ENCODE measurements at regions not wholly inside any gene's neighbourhood (a gene's known extent, or its start where the extent isn't known, plus 50 kb on each side); places are given as distances from the start of the nearest gene placed in this dataset.

DNA sequence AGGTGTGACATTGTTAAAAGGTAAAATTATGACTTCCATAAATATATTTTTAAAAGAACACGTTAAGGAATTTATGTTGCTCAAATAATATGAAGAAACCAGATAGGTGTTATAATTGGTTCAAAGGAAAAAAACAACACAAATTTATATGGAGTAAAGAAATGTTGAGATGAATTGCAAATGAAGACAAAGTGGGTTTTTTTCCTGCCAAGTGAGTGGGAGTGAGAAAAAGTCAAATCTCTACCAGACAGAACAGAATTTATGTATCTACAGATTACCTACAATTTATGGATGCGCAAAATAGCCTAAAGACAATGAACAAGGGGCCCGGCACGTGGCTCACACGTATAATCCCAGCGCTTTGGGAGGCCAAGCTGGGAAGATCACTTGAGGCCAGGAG lies 159.7 kb upstream of the SLC1A4 start:
- no peak for DNase-seq (ENCODE audit: low spot score)

DNA sequence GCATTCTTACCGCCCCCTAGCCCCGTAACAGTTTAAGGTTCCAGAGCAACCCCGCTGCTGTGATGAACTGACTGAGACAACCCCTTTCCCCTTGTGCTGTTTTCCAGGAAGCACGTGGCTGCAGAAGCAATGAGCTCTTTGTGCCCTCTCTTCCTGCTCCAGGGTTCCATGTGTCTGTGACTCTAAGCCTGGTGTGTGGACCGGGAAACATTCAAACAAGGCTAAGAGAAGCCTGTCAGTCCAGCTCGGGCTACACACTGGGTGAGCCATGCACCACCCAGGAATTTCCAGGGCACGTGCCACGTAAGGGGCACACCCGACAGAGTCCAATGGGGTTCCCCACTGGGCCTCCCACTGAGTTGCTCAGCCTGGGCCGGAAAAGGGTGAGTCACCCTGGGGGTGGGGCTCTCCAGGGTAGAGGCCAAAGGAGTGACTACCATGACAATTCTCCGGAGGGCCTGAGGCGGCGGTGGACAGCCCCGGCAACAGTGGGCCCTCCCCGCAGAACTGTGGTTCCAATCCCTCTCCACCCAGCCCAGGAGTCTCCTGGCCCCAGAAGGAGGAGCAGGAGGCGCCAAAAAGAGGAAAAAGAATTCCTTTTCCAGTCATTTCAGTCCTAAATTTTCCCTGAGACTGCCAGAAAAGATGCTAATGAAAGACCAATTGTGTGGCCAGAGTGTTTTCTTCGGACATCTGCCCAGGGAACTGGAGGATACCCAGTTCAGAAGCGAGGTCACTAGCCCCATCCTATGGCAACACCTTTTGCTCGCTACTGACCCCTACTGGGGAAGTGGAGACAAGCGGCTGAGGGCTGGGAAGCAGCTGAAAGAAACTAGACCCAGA lies 157.8 kb upstream of the SLC1A4 start:
- DNase-seq (ENCODE audit: low spot score) = peak; percentile 96

DNA sequence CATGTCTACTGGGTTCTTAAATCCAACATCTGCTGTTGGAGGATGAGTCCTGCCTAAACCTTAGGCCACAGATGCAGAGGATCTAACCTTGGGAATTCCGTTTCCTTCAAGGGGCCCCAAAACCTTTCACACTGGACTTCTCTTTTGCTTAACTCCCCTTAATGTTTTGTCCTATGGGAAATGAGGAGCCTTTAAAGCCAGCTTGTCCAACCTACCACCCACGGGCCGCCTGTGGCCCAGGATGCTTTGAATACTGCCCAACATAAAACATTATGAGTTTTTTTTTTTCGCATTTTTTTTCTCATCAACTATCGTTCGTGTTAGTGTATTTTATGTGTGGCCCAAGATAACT lies 157.2 kb upstream of the SLC1A4 start:
- no peak for DNase-seq (ENCODE audit: low spot score)

DNA sequence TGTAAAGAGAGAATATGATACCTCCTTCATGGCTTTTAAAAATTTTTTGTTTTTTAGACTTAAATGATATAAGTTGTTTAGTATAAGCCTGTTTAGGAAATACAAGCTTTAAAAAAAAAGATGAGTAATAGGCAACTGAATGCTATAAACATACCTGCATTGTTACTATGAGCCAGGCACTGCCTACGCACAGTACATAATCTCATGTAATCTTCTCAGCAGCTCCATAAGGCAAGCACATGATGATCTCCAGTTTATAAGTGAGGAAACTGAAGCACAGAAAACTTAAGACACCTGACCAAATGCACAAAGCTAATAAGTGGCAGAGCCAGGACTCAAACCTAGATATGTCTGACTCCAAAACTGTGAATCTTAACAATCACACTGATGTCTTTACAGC lies 156.3 kb upstream of the SLC1A4 start:
- DNase-seq (ENCODE audit: low spot score) = no peak

DNA sequence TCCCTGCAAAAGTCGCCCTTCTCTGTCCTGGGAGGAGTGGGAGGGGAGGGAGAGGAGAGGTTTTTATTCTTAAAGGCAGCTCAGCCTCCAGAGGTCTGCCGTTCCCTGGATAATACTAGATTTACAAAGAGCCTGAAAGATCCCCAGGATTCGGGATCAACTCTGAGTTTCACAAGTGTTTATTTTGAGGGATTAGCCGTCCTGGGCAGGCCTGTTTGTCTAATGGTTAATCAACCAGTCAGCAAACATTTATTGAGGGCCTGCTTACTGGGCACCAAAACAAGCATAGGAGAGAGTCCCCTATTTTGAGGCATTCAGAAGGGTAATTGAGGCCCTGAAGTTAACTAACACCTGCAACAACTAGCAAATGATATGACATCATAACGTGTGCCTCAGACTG lies 152.6 kb upstream of the SLC1A4 start:
- DNase-seq (ENCODE audit: low spot score) = no peak

DNA sequence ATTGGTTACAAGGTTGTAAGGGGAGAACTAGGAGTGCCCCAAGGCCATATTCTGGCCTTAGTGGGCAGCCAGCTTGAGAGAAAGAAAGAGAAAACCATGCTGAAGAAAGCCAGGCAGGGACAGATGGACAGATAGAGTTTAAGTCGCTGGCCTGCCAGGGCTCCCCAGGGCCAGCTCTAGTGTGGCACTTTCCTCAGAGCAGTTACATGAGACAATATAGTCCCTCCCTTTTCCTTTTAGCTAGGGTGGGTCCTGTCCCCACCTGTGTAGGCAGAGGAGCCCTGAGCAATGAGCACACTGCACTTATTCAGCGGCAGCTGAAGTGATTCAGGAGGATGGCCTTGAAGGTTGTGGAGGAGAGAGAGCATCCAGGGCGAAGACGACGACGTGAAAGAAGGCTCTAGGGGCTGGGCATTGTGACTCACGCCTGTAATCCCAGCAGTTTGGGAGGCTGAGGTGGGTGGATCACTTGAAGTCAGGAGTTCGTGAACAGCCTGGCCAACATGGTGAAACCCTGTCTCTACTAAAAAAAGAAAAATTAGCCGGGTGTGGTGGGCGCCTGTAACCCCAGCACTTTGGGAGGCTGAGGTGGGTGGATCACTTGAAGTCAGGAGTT lies 152.0 kb upstream of the SLC1A4 start:
- peak; percentile 59 for DNase-seq (ENCODE audit: low spot score)

DNA sequence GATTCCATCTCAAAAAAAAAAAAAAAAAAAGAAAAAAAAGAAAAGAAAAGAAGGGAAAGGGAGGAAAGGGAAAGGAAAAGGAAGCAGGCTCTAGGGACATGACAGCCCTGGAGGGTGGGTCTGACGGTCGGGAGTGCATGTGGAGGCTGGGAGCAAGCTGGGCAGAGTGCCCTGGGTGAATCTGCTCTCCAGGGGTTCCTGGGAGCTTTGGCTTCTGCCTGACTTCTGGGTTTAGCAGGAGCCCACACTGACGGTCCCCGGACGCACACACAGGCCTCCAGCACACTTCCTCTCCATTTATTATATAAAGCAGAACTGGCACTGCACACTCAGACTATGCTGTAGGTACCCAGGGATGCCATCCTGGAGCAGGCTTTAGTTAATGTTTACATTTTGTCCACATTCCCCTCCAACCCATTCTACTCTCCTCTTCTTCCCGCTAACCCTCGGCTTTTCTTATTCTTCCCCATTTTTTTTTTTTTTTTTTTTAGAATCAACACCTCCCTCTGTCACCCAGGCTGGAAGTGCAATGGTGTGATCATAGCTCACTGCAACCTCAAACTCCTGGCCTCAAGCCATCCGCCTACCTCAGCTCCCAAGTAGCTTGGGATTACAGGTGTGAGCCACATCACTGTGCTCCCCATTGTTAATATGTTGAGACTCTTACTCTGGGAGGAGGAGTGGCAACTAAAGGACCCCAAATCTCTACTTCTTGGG lies 151.1 kb upstream of the SLC1A4 start:
- DNase-seq (ENCODE audit: low spot score) = peak; percentile 20

DNA sequence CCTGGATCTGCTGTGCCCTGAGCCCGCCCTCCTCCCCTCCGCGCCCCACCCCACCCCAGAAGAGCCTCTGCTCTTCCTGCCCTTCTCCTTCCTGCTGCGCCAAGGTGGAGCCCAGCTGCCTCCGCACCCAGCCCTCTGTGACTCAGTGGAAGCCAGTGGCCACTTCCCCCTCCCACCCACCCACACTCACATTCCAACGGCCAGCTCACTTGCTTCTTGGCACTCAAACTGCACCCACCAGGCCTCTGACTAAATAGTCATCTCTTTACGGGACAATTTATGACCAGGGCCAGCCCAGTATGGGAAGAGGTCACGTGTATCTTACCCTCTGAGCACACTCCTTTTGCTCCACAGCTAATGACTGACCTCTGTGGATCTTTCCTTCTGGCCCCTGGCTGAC lies 150.4 kb upstream of the SLC1A4 start:
- peak; percentile 90 for DNase-seq (ENCODE audit: low spot score)

DNA sequence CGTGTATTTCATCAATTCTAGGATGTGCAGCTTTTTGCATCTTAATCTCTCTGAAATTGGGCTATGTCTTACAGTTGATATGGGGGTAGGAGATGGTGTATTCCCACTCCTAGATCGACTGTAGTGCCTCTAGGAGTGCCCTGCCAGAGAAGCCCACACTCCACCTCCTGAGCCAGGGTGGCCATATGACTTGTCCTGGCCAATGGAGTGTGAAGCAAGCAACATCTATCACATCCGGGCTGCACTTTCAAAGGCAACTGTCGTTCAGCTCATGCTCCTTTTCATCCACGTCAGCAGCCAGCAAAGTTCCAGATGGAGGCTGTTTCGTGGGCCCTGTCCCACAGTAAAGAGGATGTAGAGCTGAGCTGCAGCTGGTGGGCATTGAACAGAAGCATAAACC lies 149.4 kb upstream of the SLC1A4 start:
- peak; percentile 34 for DNase-seq (ENCODE audit: low spot score)

DNA sequence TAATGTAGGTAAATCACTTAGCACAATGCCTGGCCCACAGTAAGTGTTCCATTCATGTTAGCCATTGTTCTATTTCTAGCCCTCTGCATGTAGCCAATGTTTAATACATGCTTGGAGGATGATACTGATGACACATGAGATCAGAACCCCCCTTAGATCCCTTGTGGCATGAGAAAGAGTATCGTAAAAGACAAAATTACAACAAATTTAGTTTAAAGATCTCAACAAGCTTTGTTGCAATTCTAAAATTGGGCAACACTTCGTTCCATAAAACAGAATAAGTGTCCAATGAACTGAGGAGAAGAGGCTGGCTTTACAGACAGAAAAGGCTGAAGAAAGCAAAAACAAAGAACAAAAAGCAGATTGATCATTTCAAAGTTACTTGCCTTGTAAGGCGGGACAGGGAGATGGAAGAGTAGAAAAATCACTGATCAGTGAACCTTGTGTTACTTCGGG lies 148.7 kb upstream of the SLC1A4 start:
- no peak for DNase-seq (ENCODE audit: low spot score)

DNA sequence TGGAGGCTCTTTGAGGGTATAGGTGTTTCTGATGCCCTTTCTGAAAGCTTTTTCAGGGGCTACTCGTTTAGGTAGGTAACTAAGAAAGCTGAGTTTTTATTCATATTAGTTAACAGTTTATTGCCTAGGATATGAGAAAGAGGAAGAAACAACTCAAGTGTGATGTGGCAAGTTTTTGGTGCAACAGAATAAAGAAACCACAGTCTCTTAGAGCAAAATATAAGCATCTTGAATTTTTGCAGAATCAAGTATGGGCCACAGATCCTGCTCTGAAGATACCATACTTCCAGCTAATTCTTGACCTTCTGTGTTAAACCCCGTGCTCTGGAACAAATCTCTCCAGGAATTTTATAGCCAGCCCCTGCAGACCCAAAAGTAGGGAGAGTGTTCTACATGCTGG lies 147.7 kb upstream of the SLC1A4 start:
- DNase-seq (ENCODE audit: low spot score) = no peak

DNA sequence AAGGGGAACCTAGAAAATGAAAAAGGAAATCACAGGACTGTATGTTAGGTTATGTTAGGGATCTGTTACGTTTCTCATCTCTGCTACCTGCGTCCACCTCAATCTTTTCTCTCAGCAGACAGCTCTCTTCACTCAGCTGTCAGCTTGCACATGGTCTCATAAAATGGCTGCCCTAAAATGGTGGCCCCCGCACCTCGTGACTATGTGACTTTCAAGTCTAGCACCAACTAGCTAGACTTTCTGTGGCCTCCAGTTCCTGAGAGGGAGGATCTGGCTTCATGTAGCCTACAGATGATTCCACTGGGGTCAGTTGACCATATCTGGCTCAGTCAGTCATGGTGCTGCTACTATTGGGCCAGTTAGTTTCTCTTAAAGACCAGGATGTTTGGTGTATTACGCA lies 147.2 kb upstream of the SLC1A4 start:
- DNase-seq (ENCODE audit: low spot score) = no peak

DNA sequence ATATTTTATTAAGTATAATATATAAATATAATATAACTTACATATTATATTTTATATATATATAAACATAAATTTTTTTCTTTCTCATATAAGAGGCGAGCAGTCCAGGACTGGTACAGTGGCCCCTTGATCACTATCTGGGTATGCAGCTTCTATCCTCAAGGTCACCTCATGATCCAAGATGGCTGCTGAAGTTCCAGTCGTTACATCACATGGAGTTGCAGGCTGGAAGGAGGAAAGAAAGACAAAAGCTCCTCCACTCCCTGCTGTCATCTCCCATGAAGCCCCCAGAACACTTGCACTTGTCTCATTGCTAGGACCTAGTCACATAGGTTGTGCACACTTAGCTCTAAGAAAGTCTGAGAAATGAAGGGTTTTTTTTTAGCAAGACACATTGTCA lies 145.1 kb upstream of the SLC1A4 start:
- no peak for DNase-seq (ENCODE audit: low spot score)

DNA sequence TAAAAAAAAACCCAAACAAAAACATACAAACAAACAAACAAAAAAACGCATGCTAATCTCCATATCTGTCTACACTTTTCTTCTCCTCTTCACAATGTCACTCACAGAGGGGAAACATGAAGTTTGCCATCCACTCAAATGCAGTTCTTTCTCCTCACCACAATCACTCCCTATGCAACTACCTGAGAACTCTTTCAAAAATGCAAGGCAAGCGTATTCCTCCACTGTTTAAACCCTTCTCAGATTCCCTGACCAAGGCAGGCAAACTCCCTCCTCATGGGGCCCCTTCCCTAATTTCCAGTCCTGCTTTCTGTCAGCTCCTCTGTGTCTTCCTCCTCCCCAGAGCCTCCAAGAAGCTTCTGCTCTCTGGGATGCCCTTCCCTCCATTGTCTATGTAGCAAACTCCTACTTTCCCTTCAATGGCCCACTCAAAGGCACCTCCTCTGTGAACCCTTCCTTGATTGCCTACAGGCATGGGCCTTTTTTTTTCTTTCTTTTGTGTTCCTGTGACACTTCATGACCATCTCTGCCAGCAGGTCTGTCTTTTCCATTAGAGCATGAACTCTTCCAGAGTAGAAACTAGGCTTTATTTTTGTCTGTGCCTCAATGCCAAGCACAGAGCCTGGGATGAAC lies 143.8 kb upstream of the SLC1A4 start:
- DNase-seq (ENCODE audit: low spot score) = no peak

DNA sequence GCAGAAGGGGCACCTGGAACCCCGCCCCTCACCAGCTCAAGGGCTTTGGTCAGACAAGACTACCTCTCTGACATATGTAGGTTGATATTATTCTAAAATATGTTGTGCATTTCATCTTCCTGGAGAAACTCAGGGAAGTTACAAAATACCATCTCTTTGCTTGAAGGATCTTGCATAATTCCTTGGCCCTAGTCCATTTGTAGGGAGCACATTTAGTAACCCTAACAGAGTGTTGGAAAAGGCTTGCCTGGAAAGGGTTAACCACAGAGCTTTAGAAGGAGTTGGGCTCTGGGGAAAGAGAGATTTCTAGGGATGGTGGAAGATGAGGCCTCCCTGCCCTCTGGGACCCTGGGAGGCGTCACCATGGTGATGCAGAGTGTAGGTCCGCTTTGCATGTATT lies 143.0 kb upstream of the SLC1A4 start:
- no peak for DNase-seq (ENCODE audit: low spot score)

DNA sequence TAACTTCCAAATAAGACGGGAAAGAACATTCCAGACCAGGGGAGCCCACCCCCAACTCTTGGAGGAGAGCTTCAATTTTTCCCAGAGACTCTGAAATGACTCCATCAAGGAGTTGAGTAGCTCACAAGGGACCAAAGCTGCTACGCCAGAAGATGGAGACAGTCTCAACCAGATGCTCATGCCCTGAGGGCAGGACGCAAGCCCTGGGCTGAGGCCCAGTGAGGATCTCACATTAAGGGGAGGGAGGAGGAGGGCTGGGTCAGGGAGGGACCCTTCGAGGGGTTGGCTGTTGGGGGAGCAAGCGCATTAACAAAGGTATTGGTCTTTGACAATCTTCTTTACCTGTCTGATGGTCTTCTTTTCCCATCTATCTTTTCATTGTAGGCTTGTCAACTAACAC lies 141.3 kb upstream of the SLC1A4 start:
- DNase-seq (ENCODE audit: low spot score) = no peak

DNA sequence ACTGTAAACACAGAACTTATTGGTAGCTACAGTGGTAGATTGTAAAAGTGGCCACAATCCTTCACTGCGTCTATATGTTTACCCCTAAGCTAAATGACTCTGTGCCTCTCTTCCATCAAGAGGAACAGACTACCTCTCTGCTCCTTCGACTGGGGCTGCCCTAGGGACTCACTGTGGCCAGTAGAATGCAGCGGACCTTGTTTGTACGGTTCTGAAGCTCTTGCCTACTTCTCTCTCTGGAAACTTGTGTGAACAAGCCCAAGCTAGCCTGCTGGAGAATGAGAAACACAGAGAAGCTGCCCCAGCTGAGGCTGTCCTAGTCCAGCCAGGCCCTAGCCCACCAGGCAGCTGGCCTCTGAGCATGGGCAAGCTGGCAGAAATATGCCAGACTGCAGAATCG lies 140.8 kb upstream of the SLC1A4 start:
- no peak for DNase-seq (ENCODE audit: low spot score)

DNA sequence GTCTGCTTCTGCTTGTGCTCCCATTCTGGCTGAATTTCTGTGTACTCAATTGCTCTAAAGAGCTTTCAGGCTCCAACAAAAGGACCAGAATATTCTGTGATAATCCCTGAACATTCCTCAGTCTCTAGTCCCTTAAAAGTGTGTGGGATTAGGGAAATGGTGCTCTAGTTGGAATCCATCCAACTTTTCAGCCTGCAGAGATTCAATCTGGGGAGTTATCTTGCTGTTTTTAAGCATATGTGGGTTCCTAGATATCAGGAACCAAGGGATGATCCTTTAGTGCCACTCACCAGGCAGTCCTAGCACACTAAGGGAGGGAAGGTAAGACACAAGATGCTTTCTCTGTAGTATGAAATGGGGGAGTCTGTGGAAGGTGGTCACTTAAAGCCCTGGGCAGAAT lies 140.3 kb upstream of the SLC1A4 start:
- no peak for DNase-seq (ENCODE audit: low spot score)

DNA sequence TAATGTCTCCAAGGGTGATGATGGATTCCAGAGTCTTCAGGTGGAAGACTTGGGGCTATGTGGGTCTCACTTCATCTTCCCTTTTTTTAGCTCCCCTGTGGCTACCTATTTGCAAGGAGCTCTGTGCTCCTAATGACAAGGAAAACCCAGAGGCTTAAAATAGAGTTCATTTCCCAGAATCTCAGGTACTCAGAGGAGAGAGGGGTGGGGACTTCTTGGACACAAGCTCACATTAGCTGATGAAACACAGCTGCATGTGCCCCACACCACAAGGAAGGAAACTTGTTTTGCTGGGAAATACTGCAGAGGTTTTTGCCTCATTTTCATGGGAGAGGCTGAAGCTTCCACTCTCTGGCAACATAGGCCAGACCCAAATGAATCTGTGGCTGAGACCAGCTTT lies 138.6 kb upstream of the SLC1A4 start:
- no peak for DNase-seq (ENCODE audit: low spot score)

DNA sequence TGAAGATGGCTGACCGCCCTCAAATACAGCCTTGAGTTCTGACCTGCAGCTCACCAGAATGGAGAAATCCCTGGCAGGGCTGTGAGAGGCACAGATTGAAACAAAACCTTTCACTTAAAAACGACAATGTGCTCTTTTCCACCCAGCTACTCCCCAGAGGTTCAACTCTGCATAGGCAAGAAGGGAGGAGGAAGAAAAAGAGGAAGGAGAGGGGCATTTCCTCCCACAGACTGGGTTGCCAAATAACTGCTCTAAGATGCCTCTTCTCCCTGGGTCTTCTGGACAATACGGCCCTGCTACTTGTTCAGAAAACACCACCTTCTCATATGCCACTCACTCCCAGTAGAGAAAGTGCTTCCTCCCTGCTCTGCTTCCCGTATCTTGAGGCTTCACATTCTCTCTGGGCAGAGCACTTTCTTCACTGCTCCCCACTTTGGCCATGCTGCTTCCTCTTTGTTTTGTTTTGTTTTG lies 136.4 kb upstream of the SLC1A4 start:
- no peak for DNase-seq (ENCODE audit: low spot score)

DNA sequence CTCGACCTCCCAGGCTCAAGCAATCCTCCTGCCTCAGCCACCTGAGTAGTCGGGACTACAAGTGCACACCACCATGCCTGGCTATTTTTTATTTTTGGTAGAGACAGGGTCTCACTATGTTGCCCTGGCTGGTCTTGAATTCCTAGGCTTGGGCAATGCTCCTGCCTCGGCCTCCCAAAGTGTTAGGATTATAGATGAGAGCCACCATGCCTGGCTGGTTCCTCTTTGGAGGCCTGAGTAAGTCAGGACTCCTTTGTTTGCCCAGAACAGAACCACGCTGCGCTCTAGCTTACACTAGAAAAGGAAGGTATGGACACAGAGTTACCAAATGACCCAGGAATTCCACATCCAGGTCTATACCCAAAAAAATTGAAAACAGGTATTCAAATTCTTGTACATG lies 135.9 kb upstream of the SLC1A4 start:
- no peak for DNase-seq (ENCODE audit: low spot score)

DNA sequence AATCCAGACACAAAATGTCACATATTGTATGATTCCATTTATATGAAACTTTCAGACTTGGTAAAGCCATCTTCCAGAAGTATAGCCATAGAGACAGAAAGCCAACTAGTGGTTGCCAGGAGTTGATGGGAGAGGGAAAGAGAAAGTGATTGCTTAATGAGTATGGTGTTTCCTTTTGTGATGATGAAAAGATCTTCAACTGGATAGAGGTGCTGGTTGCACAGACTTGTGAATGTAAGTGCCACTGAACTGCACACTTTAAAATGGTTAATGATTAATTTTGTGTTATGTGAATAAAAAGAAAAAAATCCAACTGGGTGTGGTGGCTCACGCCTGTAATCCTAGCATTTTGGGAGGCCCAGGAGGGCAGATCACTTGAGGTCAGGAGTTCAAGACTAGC lies 135.3 kb upstream of the SLC1A4 start:
- DNase-seq (ENCODE audit: low spot score) = no peak

DNA sequence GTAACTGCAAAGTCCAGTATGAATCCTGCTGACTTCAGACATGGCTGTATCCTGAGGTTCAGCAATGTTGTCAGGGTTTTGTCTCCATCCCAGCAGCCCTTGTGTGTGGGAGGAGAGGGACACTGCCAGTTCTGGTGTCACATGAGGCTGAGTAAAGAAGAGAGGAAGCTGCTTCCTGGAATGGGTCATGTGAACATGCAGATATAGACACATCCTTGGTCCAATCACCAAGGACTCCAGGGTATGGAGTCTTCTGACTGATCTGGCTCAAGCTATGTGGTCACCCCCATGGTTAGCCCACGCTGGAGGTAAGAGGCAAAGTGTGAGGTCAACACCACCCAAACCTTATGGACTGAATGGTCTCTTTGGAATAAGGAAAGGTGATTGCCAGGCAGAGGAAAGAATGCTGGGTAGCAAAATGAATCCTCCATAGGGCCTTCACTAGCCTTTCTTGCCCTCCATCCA lies 134.4 kb upstream of the SLC1A4 start:
- no peak for DNase-seq (ENCODE audit: low spot score)
